Fibroblast of mammary gland (primary cell): ENCODE measurements at regions not wholly inside any gene's neighbourhood (a gene's known extent, or its start where the extent isn't known, plus 50 kb on each side); places are given as distances from the start of the nearest gene placed in this dataset.
"Not testable (repeated sequence)": the region's sequence is repeated elsewhere in the genome, so short reads cannot be mapped to it uniquely, and the experiment has no call there.

Experiments used
- DNase-seq: peaks from one replicate; pipeline ENCODE4 v3.0.0-alpha.2; 2010; ENCODE audit warnings: low read depth
- H3K4me3 ChIP-seq: 2 replicates; pipeline ENCODE4 v1.5.1; 2011; ENCODE audit warnings: low read depth, mild to moderate bottlenecking, low read length, moderate library complexity; ENCODE audit not compliant: control insufficient read depth
- TF ChIP-seq, protein P1 (sequence below): conservative IDR thresholded peaks from 2 replicates; pipeline ENCODE4 v1.5.1; 2011; ENCODE audit warnings: low read depth, low read length, inconsistent platforms; ENCODE audit not compliant: control insufficient read depth, insufficient read depth

DNA sequence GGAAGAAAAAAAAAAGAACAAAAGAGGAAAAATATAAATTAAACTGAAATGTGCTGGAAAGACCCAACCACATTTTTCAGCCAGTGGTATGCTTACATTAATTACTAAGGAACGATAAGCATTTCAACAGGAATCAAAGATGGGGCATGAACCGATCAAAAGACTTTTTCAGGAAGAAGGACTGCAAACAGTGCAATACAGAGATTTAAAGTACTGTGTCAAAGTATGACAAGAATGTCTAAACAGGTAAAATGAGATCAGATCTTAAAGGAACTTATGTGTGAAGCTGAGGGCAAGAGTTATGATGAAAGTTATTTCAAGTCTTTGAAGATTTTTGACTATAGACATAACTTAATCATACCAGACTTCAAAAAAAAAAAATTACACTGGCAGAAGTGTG, 1761.8 kb downstream of the SLITRK5 start:
- TF ChIP-seq, protein P1, sequence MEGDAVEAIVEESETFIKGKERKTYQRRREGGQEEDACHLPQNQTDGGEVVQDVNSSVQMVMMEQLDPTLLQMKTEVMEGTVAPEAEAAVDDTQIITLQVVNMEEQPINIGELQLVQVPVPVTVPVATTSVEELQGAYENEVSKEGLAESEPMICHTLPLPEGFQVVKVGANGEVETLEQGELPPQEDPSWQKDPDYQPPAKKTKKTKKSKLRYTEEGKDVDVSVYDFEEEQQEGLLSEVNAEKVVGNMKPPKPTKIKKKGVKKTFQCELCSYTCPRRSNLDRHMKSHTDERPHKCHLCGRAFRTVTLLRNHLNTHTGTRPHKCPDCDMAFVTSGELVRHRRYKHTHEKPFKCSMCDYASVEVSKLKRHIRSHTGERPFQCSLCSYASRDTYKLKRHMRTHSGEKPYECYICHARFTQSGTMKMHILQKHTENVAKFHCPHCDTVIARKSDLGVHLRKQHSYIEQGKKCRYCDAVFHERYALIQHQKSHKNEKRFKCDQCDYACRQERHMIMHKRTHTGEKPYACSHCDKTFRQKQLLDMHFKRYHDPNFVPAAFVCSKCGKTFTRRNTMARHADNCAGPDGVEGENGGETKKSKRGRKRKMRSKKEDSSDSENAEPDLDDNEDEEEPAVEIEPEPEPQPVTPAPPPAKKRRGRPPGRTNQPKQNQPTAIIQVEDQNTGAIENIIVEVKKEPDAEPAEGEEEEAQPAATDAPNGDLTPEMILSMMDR, result no peak
- no peak overlapping the region for H3K4me3 ChIP-seq
- DNase-seq, result no peak

DNA sequence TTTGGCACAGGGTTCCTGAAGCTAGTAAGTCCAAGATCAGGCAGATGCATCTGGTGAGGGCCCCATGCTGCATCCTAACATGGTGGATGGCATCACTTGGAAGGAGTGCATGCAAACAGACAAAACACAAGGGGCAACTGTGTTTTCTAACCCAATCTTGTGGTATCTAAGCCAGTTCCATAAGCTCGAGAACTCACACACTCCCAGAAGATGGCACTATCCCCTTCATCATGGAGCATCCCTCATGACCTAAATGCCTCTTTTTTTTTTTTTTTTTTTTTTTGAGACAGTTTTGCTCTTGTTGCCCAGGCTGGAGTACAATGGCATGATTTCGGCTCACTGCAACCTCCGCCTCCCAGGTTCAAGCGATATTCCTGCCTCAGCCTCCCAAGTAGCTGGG, 1763.5 kb downstream of the SLITRK5 start:
- H3K4me3 ChIP-seq, result not testable (repeated sequence)
- TF ChIP-seq, protein P1, result peak; percentile 9
- peak; percentile 26 for DNase-seq

DNA sequence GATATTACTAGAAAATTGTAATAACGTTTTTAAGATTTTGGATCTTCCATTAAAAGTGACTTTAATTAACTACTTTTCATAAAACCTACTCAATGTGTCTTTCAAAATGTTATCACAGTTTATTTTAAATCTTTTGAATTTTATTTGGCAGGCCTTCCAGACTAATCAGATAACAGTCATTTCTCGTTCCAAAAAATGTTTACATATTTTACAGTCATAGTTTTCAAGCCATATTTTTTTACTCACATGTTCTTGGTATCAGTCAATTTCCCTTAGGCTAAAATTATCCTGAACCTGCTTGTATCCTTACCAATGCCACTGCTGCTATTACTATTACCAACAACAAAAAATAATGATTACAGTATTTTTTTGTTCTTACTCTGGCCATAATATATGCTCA, 1783.5 kb downstream of the SLITRK5 start:
- DNase-seq, result no peak
- TF ChIP-seq, protein P1, result no peak
- no peak overlapping the region for H3K4me3 ChIP-seq

DNA sequence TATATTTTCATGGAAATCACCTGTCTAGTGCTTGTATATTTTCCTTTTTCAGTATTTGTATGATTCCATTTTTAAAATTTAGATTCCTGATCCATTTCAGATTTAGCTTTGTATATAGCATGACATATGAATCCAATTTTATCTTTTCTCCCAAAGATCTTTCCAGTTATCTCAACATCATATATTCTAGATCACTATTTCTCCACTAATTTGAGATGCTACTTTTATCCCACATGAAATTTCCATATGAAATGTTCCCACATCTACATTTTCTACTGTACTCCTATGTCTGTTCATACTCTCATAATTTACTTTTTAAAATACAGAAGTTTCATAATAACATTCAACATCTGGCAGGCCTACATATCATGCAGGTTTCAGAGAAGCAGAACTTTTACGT, 1784.1 kb downstream of the SLITRK5 start:
- TF ChIP-seq, protein P1, result no peak

DNA sequence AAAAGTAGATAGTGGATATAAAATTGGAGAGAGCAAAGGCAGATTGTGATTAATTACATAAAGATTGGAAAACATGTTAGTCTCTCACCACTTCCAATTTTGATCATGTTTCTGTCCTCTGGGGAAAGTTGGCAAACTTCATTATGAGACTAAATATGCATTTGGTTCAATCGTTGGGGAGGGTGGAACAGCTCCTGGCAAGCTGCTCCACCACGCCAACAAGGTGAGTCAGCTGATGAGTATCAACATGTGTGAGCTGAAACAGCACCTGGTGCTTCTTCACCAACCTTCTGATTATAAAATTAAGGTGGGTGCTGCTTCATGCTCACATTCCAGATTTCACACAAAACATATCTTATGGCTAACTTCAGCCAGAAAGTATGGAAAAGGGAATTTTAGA, 1784.6 kb downstream of the SLITRK5 start:
- TF ChIP-seq, protein P1, result no peak
- peak; percentile 3 for DNase-seq

More for the DNA sequence above, 1784.1 kb downstream of the SLITRK5 start:
- DNase-seq, result no peak
- no peak overlapping the region for H3K4me3 ChIP-seq

DNA sequence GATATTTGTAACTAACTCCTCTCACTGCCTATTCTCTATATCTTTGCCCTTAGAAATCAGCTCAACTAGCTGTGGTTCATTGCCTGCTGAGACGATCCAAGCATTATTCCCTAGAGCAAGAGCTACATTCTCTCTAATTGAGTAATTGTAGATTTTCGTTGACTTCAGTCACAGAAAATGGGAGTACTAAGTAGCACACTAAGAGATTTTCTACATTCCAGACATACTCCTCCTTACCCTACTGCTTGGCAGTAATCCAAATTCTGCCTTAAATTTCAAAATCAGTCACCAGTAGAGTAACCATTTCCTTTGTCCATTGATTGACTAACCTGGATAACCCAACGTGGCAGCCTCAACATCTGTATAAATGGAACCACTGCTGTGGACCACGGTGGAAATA, 1786.8 kb downstream of the SLITRK5 start:
- peak; percentile 61 for DNase-seq
- TF ChIP-seq, protein P1, result no peak
- no peak overlapping the region for H3K4me3 ChIP-seq

More for the DNA sequence above, 1784.6 kb downstream of the SLITRK5 start:
- H3K4me3 ChIP-seq, result no peak overlapping the region

DNA sequence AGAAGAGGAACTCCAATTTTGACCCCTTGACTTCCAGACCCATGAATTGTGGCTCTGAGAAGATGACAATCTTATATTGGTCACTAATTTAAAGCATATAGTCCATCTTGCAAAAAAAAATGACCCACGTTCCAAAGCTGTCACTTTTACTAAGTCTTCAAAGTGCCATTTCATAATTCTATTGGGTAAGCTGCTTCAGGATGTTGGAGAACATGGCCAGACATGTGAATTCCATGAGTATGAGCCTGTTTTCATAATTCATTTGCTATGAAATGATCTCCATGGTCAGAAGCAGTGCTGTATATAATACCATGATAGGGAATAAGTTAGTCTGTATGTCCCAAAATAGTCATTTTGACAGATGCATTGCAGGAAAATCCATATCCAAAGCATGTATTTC, 1787.3 kb downstream of the SLITRK5 start:
- no peak for DNase-seq
- H3K4me3 ChIP-seq, result no peak overlapping the region
- TF ChIP-seq, protein P1, result no peak

DNA sequence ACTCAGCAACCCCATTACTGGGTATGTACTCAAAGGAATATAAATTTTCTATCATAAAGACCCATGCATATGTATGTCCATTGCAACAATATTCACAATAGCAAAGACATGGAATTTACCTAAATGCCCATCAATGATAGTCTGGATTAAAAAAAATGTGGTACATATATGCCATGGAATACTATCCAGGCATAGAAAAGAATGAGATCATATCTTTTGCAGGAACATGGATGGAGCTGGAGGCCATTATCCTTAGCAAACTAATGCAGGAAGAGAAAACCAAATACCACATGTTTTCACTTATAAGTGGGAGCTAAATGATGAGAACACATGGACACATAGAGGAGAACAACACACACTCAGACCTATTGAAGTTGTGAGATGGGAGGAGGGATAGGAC, 1789.7 kb downstream of the SLITRK5 start:
- not testable (repeated sequence) for H3K4me3 ChIP-seq, DNase-seq
